CD14-positive monocyte (primary cell): ENCODE measurements at regions not wholly inside any gene's neighbourhood (a gene's known extent, or its start where the extent isn't known, plus 50 kb on each side); places are given as distances from the start of the nearest gene placed in this dataset.

Experiments
- DNase-seq, 3 donors: peaks; one replicate each; pipeline ENCODE4 v3.0.0-alpha.2; 2011 to 2022
- H2AFZ ChIP-seq: 2 replicates; pipeline ENCODE4 v1.6.0; 2012; ENCODE audit warnings: mild to moderate bottlenecking, low read depth, low read length, inconsistent platforms; ENCODE audit not compliant: insufficient read depth, poor library complexity, severe bottlenecking
- H3K27ac ChIP-seq, 2 donors: 1 replicate in 1 of 2; 2 replicates in 1 of 2; pipeline ENCODE4 v1.5.1; 2012 to 2013; ENCODE audit warnings: low read length in 2 of 2, control low read depth in 1 of 2, inconsistent platforms in 1 of 2, low read depth in 1 of 2, mild to moderate bottlenecking in 1 of 2
- H3K27me3 ChIP-seq, 2 donors: one replicate each; pipeline versions ENCODE4 v1.6.0 to v1.6.1; 2011 to 2013; ENCODE audit warnings: low read length in 2 of 2; ENCODE audit not compliant: control insufficient read depth in 2 of 2, insufficient read depth in 2 of 2
- H3K36me3 ChIP-seq, 2 donors: replicated peaks in 1 of 2; 1 replicate in 1 of 2; 2 replicates in 1 of 2; pipeline versions ENCODE4 v1.5.1 to v1.6.1; 2012 to 2013; ENCODE audit warnings: low read length in 2 of 2, control low read depth in 1 of 2, inconsistent platforms in 1 of 2, mild to moderate bottlenecking in 1 of 2; ENCODE audit not compliant: insufficient read depth in 2 of 2, control insufficient read depth in 1 of 2
- H3K4me1 ChIP-seq, 2 donors: 1 replicate in 1 of 2; 2 replicates in 1 of 2; pipeline versions ENCODE4 v1.5.1 to v1.6.1; 2012 to 2013; ENCODE audit warnings: low read length in 2 of 2, control low read depth in 1 of 2, inconsistent platforms in 1 of 2, mild to moderate bottlenecking in 1 of 2, moderate library complexity in 1 of 2; ENCODE audit not compliant: insufficient read depth in 2 of 2, control insufficient read depth in 1 of 2
- H3K4me2 ChIP-seq: replicated peaks from 2 replicates; pipeline ENCODE3; 2012; ENCODE audit warnings: low read length, moderate library complexity, mild to moderate bottlenecking; ENCODE audit not compliant: poor library complexity, severe bottlenecking; ENCODE audit errors: extremely low read depth
- H3K4me3 ChIP-seq, 3 experiments: fragments of 200-600 bp in 1 of 3; sonication (generic) in 1 of 3; replicated peaks in 1 of 3; 1 replicate in 2 of 3; 2 replicates in 1 of 3; pipeline ENCODE4 v1.5.1; 2011 to 2013; ENCODE audit warnings: low read length in 3 of 3, mild to moderate bottlenecking in 3 of 3, control low read depth in 2 of 3, low read depth in 2 of 3, inconsistent platforms in 1 of 3, moderate library complexity in 1 of 3
- H3K79me2 ChIP-seq: 2 replicates; pipeline ENCODE4 v1.6.0; 2012; ENCODE audit warnings: mild to moderate bottlenecking, control low read depth, inconsistent platforms, low read length, moderate library complexity; ENCODE audit not compliant: insufficient read depth
- H3K9ac ChIP-seq: 2 replicates; pipeline ENCODE4 v1.6.0; 2017; ENCODE audit warnings: low read length, mild to moderate bottlenecking; ENCODE audit not compliant: insufficient read depth, poor library complexity, severe bottlenecking
- H3K9me3 ChIP-seq, 2 donors: replicated peaks in 1 of 2; 1 replicate in 1 of 2; 2 replicates in 1 of 2; pipeline versions ENCODE4 v1.5.1 to v1.6.1; 2012 to 2013; ENCODE audit warnings: low read length in 2 of 2, control low read depth in 1 of 2; ENCODE audit not compliant: control insufficient read depth in 1 of 2, insufficient read depth in 1 of 2
- H4K20me1 ChIP-seq: 2 replicates; pipeline ENCODE4 v1.6.0; 2012; ENCODE audit warnings: mild to moderate bottlenecking, low read length, control low read depth, moderate library complexity; ENCODE audit not compliant: insufficient read depth
- H3K27ac Mint-ChIP-seq, 7 donors: one replicate each; pipeline ENCODE4 v1.8.0; 2020; ENCODE audit warnings: mild to moderate bottlenecking in 7 of 7, mixed read lengths in 7 of 7, moderate library complexity in 6 of 7, inconsistent platforms in 2 of 7
- H3K27me3 Mint-ChIP-seq, 3 donors: one replicate each; pipeline ENCODE4 v1.8.0; 2021 to 2022; ENCODE audit warnings: low read depth in 3 of 3, mild to moderate bottlenecking in 3 of 3, mixed read lengths in 3 of 3, moderate library complexity in 3 of 3, inconsistent platforms in 1 of 3
- H3K36me3 Mint-ChIP-seq, 2 donors: one replicate each; pipeline ENCODE4 v1.8.0; 2020; ENCODE audit warnings: mixed read lengths in 2 of 2, inconsistent platforms in 1 of 2, mild to moderate bottlenecking in 1 of 2
- H3K4me1 Mint-ChIP-seq: one replicate; pipeline ENCODE4 v1.8.0; 2020; ENCODE audit warnings: mild to moderate bottlenecking, mixed read lengths
- H3K4me3 Mint-ChIP-seq, 2 donors: one replicate each; pipeline ENCODE4 v1.8.0; 2020; ENCODE audit warnings: mild to moderate bottlenecking in 2 of 2, mixed read lengths in 2 of 2, moderate library complexity in 1 of 2
- H3K9me3 Mint-ChIP-seq, 7 donors: one replicate each; pipeline ENCODE4 v1.8.0; 2020 to 2022; ENCODE audit warnings: mixed read lengths in 7 of 7, mild to moderate bottlenecking in 6 of 7, moderate library complexity in 6 of 7, inconsistent platforms in 2 of 7
- CTCF ChIP-seq: fragments of 200-600 bp; IDR thresholded peaks from one replicate; pipeline ENCODE4 v1.8.0; 2022; ENCODE audit warnings: antibody characterized with exemption, mild to moderate bottlenecking
- WGBS: methylation state at CpG from one replicate; pipeline ENCODE4 v1.1.5; 2013; ENCODE audit warnings: missing lambda C conversion rate; ENCODE audit not compliant: insufficient coverage; 5-methylcytosine and 5-hydroxymethylcytosine counted together
- intact Hi-C, 2 donors: fragments of 100-400 bp; cut with micrococcal nuclease; formaldehyde crosslinking; loops; one replicate each; pipeline versions ENCODE4 v1.15.0 to v1.15.1; 2023

DNA sequence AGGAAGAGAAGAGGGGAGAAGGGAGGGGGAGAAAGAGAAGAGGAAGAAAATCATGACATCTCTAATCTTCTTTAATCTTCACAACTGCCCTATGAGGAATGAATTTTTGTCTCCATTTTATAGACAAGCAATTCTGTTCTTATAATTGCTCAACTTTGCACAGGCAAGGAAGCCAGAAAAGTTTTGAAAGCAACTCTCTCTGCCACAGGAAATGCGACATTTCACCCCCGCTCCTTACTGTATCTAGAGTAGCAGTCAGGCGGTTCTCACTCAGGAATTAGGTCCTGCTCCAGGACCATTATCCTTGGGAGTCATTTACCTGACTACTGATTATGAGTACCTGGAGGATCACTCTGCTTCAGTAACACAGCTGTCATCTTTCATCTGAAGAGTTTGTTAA is 69.2 kb upstream of the FAM9A start:
- Histone ChIP-seq H2AFZ (no peak overlapping the region), H3K79me2 (no peaks in the 10 kb centered on the region), H3K9ac (no peak overlapping the region), H3K27me3 (peaks cover 0 to 15% of the 10 kb centered on the region in 2 donors), H3K36me3 (no peaks in the 10 kb centered on the region), H3K4me1 (no peaks in the 10 kb centered on the region), H4K20me1 (no peaks in the 10 kb centered on the region), H3K4me3 (no peak overlapping the region), H3K27ac (no peak overlapping the region), H3K9me3 (no peaks in the 10 kb centered on the region), H3K4me2 (no peak overlapping the region)
- no CpG with 5 or more reads among the region's 3 CpGs for WGBS
- peaks cover 0 to 5% (median 0%) of the 10 kb centered on the region in 7 donors for H3K9me3 Mint-ChIP-seq
- intact Hi-C loops, result no loop called here
- H3K4me3 Mint-ChIP-seq, result no peak overlapping the region
- no peaks in the 10 kb centered on the region for H3K36me3 Mint-ChIP-seq
- no peak overlapping the region for H3K27ac Mint-ChIP-seq
- no peak for DNase-seq
- peaks cover 5% of the 10 kb centered on the region for H3K4me1 Mint-ChIP-seq
- peaks cover 3 to 14% (median 10%) of the 10 kb centered on the region in 3 donors for H3K27me3 Mint-ChIP-seq
- no peak for TF ChIP-seq CTCF

GRCh38 chrX:8869812-8870211 is 68.6 kb upstream of the FAM9A start:
- no peaks in the 10 kb centered on the region for H3K79me2 ChIP-seq
- Mint-ChIP-seq H3K27me3 (peaks cover 3 to 16% (median 10%) of the 10 kb centered on the region in 3 donors), H3K9me3 (peaks cover 0 to 5% (median 0%) of the 10 kb centered on the region in 7 donors), H3K4me1 (peaks cover 5% of the 10 kb centered on the region), H3K27ac (no peak overlapping the region), H3K4me3 (no peak overlapping the region), H3K36me3 (no peaks in the 10 kb centered on the region)
- H3K9ac ChIP-seq, result no peak overlapping the region
- peaks cover 0 to 15% of the 10 kb centered on the region in 2 donors for H3K27me3 ChIP-seq
- no peaks in the 10 kb centered on the region for H3K36me3 ChIP-seq
- no peak for TF ChIP-seq CTCF
- no peak overlapping the region for H3K4me3 ChIP-seq
- no peak overlapping the region for H3K4me2 ChIP-seq
- intact Hi-C loops, result no loop called here
- H2AFZ ChIP-seq, result no peak overlapping the region
- no peak overlapping the region for H3K27ac ChIP-seq
- H3K9me3 ChIP-seq, result no peaks in the 10 kb centered on the region
- H3K4me1 ChIP-seq, result no peaks in the 10 kb centered on the region
- no peaks in the 10 kb centered on the region for H4K20me1 ChIP-seq
- no peak for DNase-seq
